MCF 10A (cell line): ENCODE measurements at regions not wholly inside any gene's neighbourhood (a gene's known extent, or its start where the extent isn't known, plus 50 kb on each side); places are given as distances from the start of the nearest gene placed in this dataset.

Experiments used
- BruUV-seq: library from RNA; stranded (reverse); fragments of 400-500 nt; replicated peaks from 2 replicates; lab custom pipeline; 2021; lab: Mats Ljungman, UMichigan
- CTCF ChIA-PET: fragments of 300-600 bp; sonication (Branson Sonifier 250); formaldehyde crosslinking; extraction: SDS; loops from one replicate; lab custom pipeline; 2021; ENCODE audit warnings: antibody characterized with exemption, inconsistent platforms; lab: Yijun Ruan, JAX
- POLR2A ChIA-PET: fragments of 300-600, 350-650 bp; sonication (Branson Sonifier 250); formaldehyde crosslinking; extraction: SDS; loops from one replicate; lab custom pipeline; 2020; ENCODE audit warnings: antibody characterized with exemption, inconsistent platforms; lab: Yijun Ruan, JAX
- DNase-seq: peaks from one replicate; pipeline ENCODE4 v3.0.0-alpha.2; 2018; ENCODE audit not compliant: unreplicated experiment
- H3K27ac Mint-ChIP-seq: one replicate; pipeline ENCODE4 v1.8.0; 2022; ENCODE audit warnings: mild to moderate bottlenecking, low read depth, mixed read lengths; ENCODE audit not compliant: unreplicated experiment
- H3K27me3 Mint-ChIP-seq: one replicate; pipeline ENCODE4 v1.8.0; 2022; ENCODE audit warnings: mixed read lengths; ENCODE audit not compliant: insufficient read depth, unreplicated experiment
- H3K36me3 Mint-ChIP-seq: one replicate; pipeline ENCODE4 v1.8.0; 2022; ENCODE audit warnings: mild to moderate bottlenecking, moderate library complexity, mixed read lengths; ENCODE audit not compliant: insufficient read depth, unreplicated experiment
- H3K4me1 Mint-ChIP-seq: one replicate; pipeline ENCODE4 v1.8.0; 2022; ENCODE audit warnings: mixed read lengths; ENCODE audit not compliant: insufficient read depth, unreplicated experiment
- H3K4me3 Mint-ChIP-seq: one replicate; pipeline ENCODE4 v1.8.0; 2022; ENCODE audit warnings: mild to moderate bottlenecking, moderate library complexity, mixed read lengths; ENCODE audit not compliant: unreplicated experiment
- H3K9me3 Mint-ChIP-seq: one replicate; pipeline ENCODE4 v1.8.0; 2022; ENCODE audit warnings: mixed read lengths; ENCODE audit not compliant: unreplicated experiment
- CTCF ChIP-seq: fragments of 200-600 bp; IDR thresholded peaks from one replicate; pipeline ENCODE4 v1.8.0; 2022; ENCODE audit warnings: antibody characterized with exemption, mild to moderate bottlenecking; ENCODE audit not compliant: unreplicated experiment
- intact Hi-C: fragments of 100-400 bp; cut with micrococcal nuclease; formaldehyde crosslinking; loops from 2 replicates; pipeline ENCODE4 v1.14.1; 2022

DNA sequence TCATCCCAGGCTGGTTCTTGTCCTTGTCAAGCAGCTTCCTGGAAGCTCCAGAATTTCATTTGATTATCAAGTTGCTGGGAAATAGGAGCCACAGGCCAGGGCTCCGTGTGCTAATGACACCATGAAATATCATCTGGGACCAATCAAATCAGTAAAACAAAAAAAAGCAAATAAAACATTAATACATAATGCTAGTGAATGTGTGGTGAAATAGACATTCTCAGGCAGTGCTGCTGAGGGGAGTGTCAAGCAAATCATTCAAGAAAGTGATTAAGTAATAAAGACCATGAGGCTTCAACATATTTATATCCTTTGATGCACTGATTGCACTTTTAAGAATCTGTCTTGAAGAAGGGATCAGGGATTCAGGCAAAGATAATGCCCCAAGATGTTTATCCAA lies 213.7 kb downstream of the MATN1 start:
- Mint-ChIP-seq H3K9me3 (no peaks in the 10 kb centered on the region), H3K27ac (no peak overlapping the region), H3K4me3 (no peak overlapping the region), H3K36me3 (no peaks in the 10 kb centered on the region), H3K4me1 (peaks cover 16% of the 10 kb centered on the region), H3K27me3 (peaks cover 11% of the 10 kb centered on the region)
- no TSS peak for BruUV-seq
- CTCF ChIA-PET = no interaction called here
- TF ChIP-seq CTCF = no peak
- POLR2A ChIA-PET = interaction anchor here (0.9 kb wide), 1 partner anchor 9 kb away, joined by 3 read pairs; no protein-coding TSS in a partner anchor
- no peak for DNase-seq
- intact Hi-C loops = no loop called here

DNA sequence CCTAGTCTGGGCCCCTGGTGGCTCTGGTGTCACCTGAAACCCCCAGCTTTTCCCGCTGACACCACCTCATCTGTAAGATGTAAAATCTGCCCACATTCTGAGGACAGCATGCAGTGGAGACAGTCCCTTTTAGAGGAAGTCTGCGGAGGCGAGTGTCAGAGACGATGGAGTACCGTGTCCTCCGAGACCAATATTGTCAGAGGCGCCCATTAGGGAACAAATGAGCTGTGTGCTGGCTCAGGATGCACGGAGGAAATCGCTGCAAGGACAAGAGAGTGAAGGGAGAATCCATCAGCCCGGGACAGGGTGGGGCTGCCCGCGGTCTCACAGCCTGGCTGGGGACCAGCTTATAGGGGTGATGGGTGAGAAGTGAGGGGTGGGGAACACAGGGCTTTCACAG lies 214.8 kb downstream of the MATN1 start:
- H3K4me3 Mint-ChIP-seq = no peak overlapping the region
- no peak for DNase-seq
- BruUV-seq = no TSS peak
- no peaks in the 10 kb centered on the region for H3K36me3 Mint-ChIP-seq
- no peak overlapping the region for H3K27ac Mint-ChIP-seq
- CTCF ChIA-PET = no interaction called here
- POLR2A ChIA-PET = interaction anchor here (0.7 kb wide), 1 partner anchor 1049 kb away, joined by 3 read pairs; no protein-coding TSS in a partner anchor
- intact Hi-C loops = no loop called here
- peaks cover 11% of the 10 kb centered on the region for H3K27me3 Mint-ChIP-seq
- peaks cover 16% of the 10 kb centered on the region for H3K4me1 Mint-ChIP-seq
- no peaks in the 10 kb centered on the region for H3K9me3 Mint-ChIP-seq
- TF ChIP-seq CTCF = no peak

GRCh38 chr1:30508175-30508448 lies 215.3 kb downstream of the MATN1 start:
- DNase-seq = no peak
- H3K9me3 Mint-ChIP-seq = no peaks in the 10 kb centered on the region
- ChIA-PET CTCF (no interaction called here), POLR2A (no interaction called here)
- no peak for TF ChIP-seq CTCF
- H3K4me3 Mint-ChIP-seq = no peak overlapping the region
- peaks cover 16% of the 10 kb centered on the region for H3K27me3 Mint-ChIP-seq
- intact Hi-C loops = no loop called here
- no peak overlapping the region for H3K27ac Mint-ChIP-seq
- BruUV-seq = no TSS peak
- H3K36me3 Mint-ChIP-seq = no peaks in the 10 kb centered on the region
- H3K4me1 Mint-ChIP-seq = peaks cover 16% of the 10 kb centered on the region

DNA sequence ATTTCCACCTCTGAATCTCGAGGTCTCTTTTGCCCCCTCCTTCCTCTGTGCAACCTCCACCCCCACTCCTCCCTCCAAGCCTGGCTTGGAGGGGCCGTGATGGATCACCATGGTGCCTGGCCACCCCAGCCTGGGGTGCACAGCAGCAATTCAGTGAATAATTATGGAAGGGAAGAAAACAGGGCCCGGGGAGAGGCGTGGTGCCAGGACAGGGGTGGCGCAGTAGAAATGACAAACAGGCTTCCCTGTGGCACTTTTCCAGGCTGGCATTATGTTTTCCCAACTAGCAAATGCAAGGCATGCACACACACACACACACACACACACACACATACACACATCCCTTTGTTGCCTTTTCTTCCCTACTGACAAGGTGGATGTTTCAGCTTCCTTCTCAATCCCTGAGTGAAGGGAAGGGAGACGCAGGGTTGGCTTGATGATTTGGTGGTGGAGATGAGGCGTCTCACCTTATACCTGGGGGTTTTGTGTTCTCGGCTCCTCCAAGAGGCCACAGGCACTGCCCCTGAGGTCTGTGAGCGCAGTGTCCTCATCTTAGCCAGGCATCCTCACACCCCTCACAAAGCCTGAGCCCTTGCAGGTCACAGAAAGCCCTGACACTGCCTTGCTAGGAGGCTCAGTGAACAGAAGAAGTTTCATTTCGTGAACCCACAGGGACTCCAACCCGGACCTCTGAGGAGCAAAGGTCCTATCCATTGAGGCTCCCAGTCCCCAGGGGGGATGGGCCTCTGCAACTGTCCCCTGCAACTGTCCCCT lies 215.8 kb downstream of the MATN1 start:
- no peak for DNase-seq
- POLR2A ChIA-PET = interaction anchor here (0.6 kb wide), 1 partner anchor 13 kb away, joined by 3 read pairs; no protein-coding TSS in a partner anchor
- Mint-ChIP-seq H3K27me3 (peaks cover 22% of the 10 kb centered on the region), H3K4me3 (no peak overlapping the region), H3K27ac (no peak overlapping the region), H3K4me1 (peaks cover 14% of the 10 kb centered on the region), H3K36me3 (no peaks in the 10 kb centered on the region), H3K9me3 (no peaks in the 10 kb centered on the region)
- BruUV-seq = no TSS peak
- CTCF ChIA-PET = no interaction called here
- intact Hi-C loops = no loop called here
- TF ChIP-seq CTCF = no peak
